GM23338 (cell line): ENCODE measurements at regions not wholly inside any gene's neighbourhood (a gene's known extent, or its start where the extent isn't known, plus 50 kb on each side); places are given as distances from the start of the nearest gene placed in this dataset.

ENCODE experiments used
- ATAC-seq: fragments of 200-7000 bp; cut with Tn5 transposase; 3 replicates; pipeline ENCODE4 v1.9.1; 2020
- DNase-seq: peaks from one replicate; pipeline ENCODE4 v3.0.0-alpha.2; 2015; ENCODE audit warnings: low spot score
- H2AFZ ChIP-seq: fragments of 200-600 bp; sonication (generic); 2 replicates; pipeline ENCODE4 v1.8.0; 2016; ENCODE audit warnings: antibody characterized with exemption, mild to moderate bottlenecking, moderate library complexity
- H3F3A ChIP-seq: fragments of 200-600 bp; sonication (generic); replicated peaks from 2 replicates; pipeline ENCODE4 v1.8.0; 2017; ENCODE audit warnings: antibody characterized with exemption, mixed run types, low read depth
- H3K27ac ChIP-seq: fragments of 200-600 bp; sonication (generic); 2 replicates; pipeline ENCODE4 v1.6.1; 2016; ENCODE audit warnings: low read depth
- H3K27me3 ChIP-seq: fragments of 200-600 bp; sonication (generic); 2 replicates; pipeline ENCODE4 v1.8.0; 2016; ENCODE audit warnings: mild to moderate bottlenecking, mixed run types, moderate library complexity; ENCODE audit not compliant: insufficient read depth
- H3K36me3 ChIP-seq: fragments of 200-600 bp; sonication (generic); 2 replicates; pipeline ENCODE4 v1.8.0; 2016; ENCODE audit warnings: mild to moderate bottlenecking; ENCODE audit not compliant: insufficient read depth
- H3K4me1 ChIP-seq: fragments of 200-600 bp; sonication (generic); 2 replicates; pipeline ENCODE4 v1.8.0; 2016; ENCODE audit warnings: mild to moderate bottlenecking, moderate library complexity; ENCODE audit not compliant: insufficient read depth
- H3K4me2 ChIP-seq: fragments of 200-600 bp; sonication (generic); 2 replicates; pipeline ENCODE4 v1.7.1; 2017; ENCODE audit warnings: mixed run types
- H3K4me3 ChIP-seq: fragments of 200-600 bp; sonication (generic); 2 replicates; pipeline ENCODE4 v1.6.1; 2016; ENCODE audit warnings: mixed run types
- H3K79me2 ChIP-seq: fragments of 200-600 bp; sonication (generic); replicated peaks from 2 replicates; pipeline ENCODE4 v1.8.0; 2017; ENCODE audit warnings: mild to moderate bottlenecking; ENCODE audit not compliant: insufficient read depth
- H3K9me2 ChIP-seq: fragments of 200-600 bp; sonication (generic); 2 replicates; pipeline ENCODE4 v1.8.0; 2017; ENCODE audit not compliant: insufficient read depth
- H4K20me1 ChIP-seq: fragments of 200-600 bp; sonication (generic); replicated peaks from 2 replicates; pipeline ENCODE4 v1.8.0; 2017; ENCODE audit warnings: mild to moderate bottlenecking; ENCODE audit not compliant: insufficient read depth
- H3K27ac Mint-ChIP-seq: 2 replicates; pipeline ENCODE4 v1.8.0; 2020; ENCODE audit warnings: inconsistent platforms, mild to moderate bottlenecking, moderate library complexity, mixed read lengths
- H3K27me3 Mint-ChIP-seq: 3 replicates; pipeline ENCODE4 v1.8.0; 2022; ENCODE audit warnings: low read depth, mild to moderate bottlenecking, moderate library complexity, mixed read lengths, inconsistent platforms; ENCODE audit not compliant: insufficient read depth, poor library complexity
- H3K36me3 Mint-ChIP-seq: 3 replicates; pipeline ENCODE4 v1.8.0; 2021; ENCODE audit warnings: low read depth, mild to moderate bottlenecking, inconsistent platforms, moderate library complexity, mixed read lengths
- H3K4me1 Mint-ChIP-seq: 3 replicates; pipeline ENCODE4 v1.8.0; 2020; ENCODE audit warnings: mild to moderate bottlenecking, inconsistent platforms, mixed read lengths
- H3K4me3 Mint-ChIP-seq: 3 replicates; pipeline ENCODE4 v1.8.0; 2021; ENCODE audit warnings: moderate library complexity, mild to moderate bottlenecking, inconsistent platforms, mixed read lengths
- H3K9me3 Mint-ChIP-seq: 3 replicates; pipeline ENCODE4 v1.8.0; 2020; ENCODE audit warnings: moderate library complexity, mild to moderate bottlenecking, inconsistent platforms, mixed read lengths
- CREB1 ChIP-seq: fragments of 250-450 bp; sonication (Bioruptor Pico); IDR thresholded peaks from 2 replicates; pipeline ENCODE4 v1.5.0; 2020; ENCODE audit warnings: low read depth, mild to moderate bottlenecking, moderate library complexity
- EZH2 ChIP-seq: fragments of 200-600 bp; sonication (generic); IDR thresholded peaks from one replicate; pipeline ENCODE4 v1.8.0; 2017; ENCODE audit warnings: antibody characterized with exemption, mild to moderate bottlenecking, low read depth; ENCODE audit not compliant: unreplicated experiment
- JUNB ChIP-seq: IDR thresholded peaks from one replicate; pipeline ENCODE4 v1.6.1; 2016; ENCODE audit warnings: antibody characterized with exemption; ENCODE audit not compliant: unreplicated experiment
- NANOG ChIP-seq: IDR thresholded peaks from 2 replicates; pipeline ENCODE4 v1.6.1; 2016; ENCODE audit warnings: antibody characterized with exemption, borderline replicate concordance
- POLR2AphosphoS5 ChIP-seq: IDR thresholded peaks from 2 replicates; pipeline ENCODE4 v1.6.1; 2016; ENCODE audit warnings: antibody characterized with exemption, low read depth
- REST ChIP-seq: IDR thresholded peaks from one replicate; pipeline ENCODE4 v1.6.1; 2018; ENCODE audit warnings: antibody characterized with exemption; ENCODE audit not compliant: unreplicated experiment
- STAT1 ChIP-seq: IDR thresholded peaks from one replicate; pipeline ENCODE4 v1.6.1; 2016; ENCODE audit warnings: antibody characterized with exemption; ENCODE audit not compliant: unreplicated experiment
- ZNF331 ChIP-seq: fragments of 250-450 bp; sonication (Bioruptor Pico); IDR thresholded peaks from 2 replicates; pipeline ENCODE4 v1.5.0; 2020; ENCODE audit warnings: low read depth, mild to moderate bottlenecking, moderate library complexity
- TF ChIP-seq, protein P1 (sequence below), 2 experiments: fragments of 200-600 bp in 1 of 2; sonication (generic) in 1 of 2; conservative IDR thresholded peaks; 2 replicates each; pipeline versions ENCODE4 v1.5.1 to v1.6.1; 2016 to 2017; ENCODE audit warnings: antibody characterized with exemption in 2 of 2, low read depth in 2 of 2, mild to moderate bottlenecking in 2 of 2, moderate library complexity in 1 of 2
- TF ChIP-seq, protein P2 (sequence below): fragments of 250-450 bp; sonication (Bioruptor Pico); IDR thresholded peaks from 2 replicates; pipeline ENCODE4 v1.5.0; 2020; ENCODE audit warnings: mild to moderate bottlenecking, moderate library complexity

DNA sequence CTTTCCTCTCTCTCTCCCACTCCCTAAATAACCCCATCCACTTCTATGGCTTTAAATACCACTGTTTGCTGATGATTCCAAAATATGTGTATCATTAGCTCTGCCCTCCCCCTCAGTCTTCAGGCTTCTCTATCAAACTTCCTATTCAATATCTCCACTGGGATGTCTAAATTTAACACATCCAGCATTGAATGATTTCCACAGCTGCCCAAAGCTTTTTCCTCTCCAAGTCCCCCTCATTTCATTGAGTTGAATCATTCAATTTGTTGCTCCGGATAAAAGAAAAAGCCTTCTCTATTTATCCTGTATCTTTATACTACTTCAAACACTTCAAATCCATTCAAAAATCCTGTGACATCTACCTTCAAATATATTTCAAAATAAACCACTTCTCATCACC is 225.0 kb downstream of the SEC16B start:
- H3K27ac Mint-ChIP-seq = no peak overlapping the region
- H3F3A ChIP-seq = no peaks in the 10 kb centered on the region
- H3K4me3 ChIP-seq = no peak overlapping the region
- no peak for ATAC-seq
- no peak overlapping the region for H3K4me3 Mint-ChIP-seq
- H3K9me3 Mint-ChIP-seq = no peaks in the 10 kb centered on the region
- TF ChIP-seq NANOG (no peak), EZH2 (no peak), REST (no peak)
- peaks cover 2% of the 10 kb centered on the region; the same call in 1 of the 3 replicates for H3K4me1 Mint-ChIP-seq
- H3K36me3 Mint-ChIP-seq = no peaks in the 10 kb centered on the region
- peaks cover 14% of the 10 kb centered on the region for H3K9me2 ChIP-seq
- no peaks in the 10 kb centered on the region for H4K20me1 ChIP-seq
- H3K27me3 ChIP-seq = no peaks in the 10 kb centered on the region
- no peaks in the 10 kb centered on the region for H3K4me1 ChIP-seq
- no peaks in the 10 kb centered on the region for H3K36me3 ChIP-seq
- no peak overlapping the region for H3K27ac ChIP-seq
- DNase-seq = no peak
- no peak overlapping the region for H3K4me2 ChIP-seq
- H3K27me3 Mint-ChIP-seq = no peaks in the 10 kb centered on the region
- H2AFZ ChIP-seq = no peak overlapping the region
- H3K79me2 ChIP-seq = no peaks in the 10 kb centered on the region

- Histone ChIP-seq H3K79me2 (no peaks in the 10 kb centered on the region), H3K9me2 (peaks cover 15% of the 10 kb centered on the region), H3K27ac (no peak overlapping the region), H3K27me3 (no peaks in the 10 kb centered on the region), H2AFZ (peak overlapping the region; percentile 44), H4K20me1 (no peaks in the 10 kb centered on the region), H3K4me2 (no peak overlapping the region), H3K4me1 (no peaks in the 10 kb centered on the region), H3F3A (no peaks in the 10 kb centered on the region), H3K36me3 (no peaks in the 10 kb centered on the region), H3K4me3 (no peak overlapping the region)
- no peak for TF ChIP-seq EZH2
- TF ChIP-seq, protein P1, sequence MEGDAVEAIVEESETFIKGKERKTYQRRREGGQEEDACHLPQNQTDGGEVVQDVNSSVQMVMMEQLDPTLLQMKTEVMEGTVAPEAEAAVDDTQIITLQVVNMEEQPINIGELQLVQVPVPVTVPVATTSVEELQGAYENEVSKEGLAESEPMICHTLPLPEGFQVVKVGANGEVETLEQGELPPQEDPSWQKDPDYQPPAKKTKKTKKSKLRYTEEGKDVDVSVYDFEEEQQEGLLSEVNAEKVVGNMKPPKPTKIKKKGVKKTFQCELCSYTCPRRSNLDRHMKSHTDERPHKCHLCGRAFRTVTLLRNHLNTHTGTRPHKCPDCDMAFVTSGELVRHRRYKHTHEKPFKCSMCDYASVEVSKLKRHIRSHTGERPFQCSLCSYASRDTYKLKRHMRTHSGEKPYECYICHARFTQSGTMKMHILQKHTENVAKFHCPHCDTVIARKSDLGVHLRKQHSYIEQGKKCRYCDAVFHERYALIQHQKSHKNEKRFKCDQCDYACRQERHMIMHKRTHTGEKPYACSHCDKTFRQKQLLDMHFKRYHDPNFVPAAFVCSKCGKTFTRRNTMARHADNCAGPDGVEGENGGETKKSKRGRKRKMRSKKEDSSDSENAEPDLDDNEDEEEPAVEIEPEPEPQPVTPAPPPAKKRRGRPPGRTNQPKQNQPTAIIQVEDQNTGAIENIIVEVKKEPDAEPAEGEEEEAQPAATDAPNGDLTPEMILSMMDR (conservative IDR thresholded peaks at IDR 0.05; ENCODE audit: low read depth in 2 of 2) = no peak
- TF ChIP-seq JUNB = no peak
- no peak for TF ChIP-seq ZNF331 (CRISPR knock-in tag)
- no peak for TF ChIP-seq CREB1 (CRISPR knock-in tag)
- no peak for TF ChIP-seq STAT1
- TF ChIP-seq, protein P2, sequence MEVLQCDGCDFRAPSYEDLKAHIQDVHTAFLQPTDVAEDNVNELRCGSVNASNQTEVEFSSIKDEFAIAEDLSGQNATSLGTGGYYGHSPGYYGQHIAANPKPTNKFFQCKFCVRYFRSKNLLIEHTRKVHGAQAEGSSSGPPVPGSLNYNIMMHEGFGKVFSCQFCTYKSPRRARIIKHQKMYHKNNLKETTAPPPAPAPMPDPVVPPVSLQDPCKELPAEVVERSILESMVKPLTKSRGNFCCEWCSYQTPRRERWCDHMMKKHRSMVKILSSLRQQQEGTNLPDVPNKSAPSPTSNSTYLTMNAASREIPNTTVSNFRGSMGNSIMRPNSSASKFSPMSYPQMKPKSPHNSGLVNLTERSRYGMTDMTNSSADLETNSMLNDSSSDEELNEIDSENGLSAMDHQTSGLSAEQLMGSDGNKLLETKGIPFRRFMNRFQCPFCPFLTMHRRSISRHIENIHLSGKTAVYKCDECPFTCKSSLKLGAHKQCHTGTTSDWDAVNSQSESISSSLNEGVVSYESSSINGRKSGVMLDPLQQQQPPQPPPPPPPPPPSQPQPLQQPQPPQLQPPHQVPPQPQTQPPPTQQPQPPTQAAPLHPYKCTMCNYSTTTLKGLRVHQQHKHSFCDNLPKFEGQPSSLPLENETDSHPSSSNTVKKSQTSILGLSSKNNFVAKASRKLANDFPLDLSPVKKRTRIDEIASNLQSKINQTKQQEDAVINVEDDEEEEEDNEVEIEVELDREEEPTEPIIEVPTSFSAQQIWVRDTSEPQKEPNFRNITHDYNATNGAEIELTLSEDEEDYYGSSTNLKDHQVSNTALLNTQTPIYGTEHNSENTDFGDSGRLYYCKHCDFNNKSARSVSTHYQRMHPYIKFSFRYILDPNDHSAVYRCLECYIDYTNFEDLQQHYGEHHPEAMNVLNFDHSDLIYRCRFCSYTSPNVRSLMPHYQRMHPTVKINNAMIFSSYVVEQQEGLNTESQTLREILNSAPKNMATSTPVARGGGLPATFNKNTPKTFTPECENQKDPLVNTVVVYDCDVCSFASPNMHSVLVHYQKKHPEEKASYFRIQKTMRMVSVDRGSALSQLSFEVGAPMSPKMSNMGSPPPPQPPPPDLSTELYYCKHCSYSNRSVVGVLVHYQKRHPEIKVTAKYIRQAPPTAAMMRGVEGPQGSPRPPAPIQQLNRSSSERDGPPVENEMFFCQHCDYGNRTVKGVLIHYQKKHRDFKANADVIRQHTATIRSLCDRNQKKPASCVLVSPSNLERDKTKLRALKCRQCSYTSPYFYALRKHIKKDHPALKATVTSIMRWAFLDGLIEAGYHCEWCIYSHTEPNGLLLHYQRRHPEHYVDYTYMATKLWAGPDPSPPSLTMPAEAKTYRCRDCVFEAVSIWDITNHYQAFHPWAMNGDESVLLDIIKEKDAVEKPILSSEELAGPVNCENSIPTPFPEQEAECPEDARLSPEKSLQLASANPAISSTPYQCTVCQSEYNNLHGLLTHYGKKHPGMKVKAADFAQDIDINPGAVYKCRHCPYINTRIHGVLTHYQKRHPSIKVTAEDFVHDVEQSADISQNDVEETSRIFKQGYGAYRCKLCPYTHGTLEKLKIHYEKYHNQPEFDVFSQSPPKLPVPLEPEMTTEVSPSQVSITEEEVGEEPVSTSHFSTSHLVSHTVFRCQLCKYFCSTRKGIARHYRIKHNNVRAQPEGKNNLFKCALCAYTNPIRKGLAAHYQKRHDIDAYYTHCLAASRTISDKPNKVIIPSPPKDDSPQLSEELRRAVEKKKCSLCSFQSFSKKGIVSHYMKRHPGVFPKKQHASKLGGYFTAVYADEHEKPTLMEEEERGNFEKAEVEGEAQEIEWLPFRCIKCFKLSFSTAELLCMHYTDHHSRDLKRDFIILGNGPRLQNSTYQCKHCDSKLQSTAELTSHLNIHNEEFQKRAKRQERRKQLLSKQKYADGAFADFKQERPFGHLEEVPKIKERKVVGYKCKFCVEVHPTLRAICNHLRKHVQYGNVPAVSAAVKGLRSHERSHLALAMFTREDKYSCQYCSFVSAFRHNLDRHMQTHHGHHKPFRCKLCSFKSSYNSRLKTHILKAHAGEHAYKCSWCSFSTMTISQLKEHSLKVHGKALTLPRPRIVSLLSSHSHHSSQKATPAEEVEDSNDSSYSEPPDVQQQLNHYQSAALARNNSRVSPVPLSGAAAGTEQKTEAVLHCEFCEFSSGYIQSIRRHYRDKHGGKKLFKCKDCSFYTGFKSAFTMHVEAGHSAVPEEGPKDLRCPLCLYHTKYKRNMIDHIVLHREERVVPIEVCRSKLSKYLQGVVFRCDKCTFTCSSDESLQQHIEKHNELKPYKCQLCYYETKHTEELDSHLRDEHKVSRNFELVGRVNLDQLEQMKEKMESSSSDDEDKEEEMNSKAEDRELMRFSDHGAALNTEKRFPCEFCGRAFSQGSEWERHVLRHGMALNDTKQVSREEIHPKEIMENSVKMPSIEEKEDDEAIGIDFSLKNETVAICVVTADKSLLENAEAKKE (CRISPR knock-in tag) = no peak
- no peak for TF ChIP-seq NANOG
- no peak for TF ChIP-seq POLR2AphosphoS5
- Mint-ChIP-seq H3K27me3 (no peaks in the 10 kb centered on the region), H3K9me3 (no peaks in the 10 kb centered on the region), H3K27ac (no peak overlapping the region), H3K36me3 (no peaks in the 10 kb centered on the region), H3K4me1 (peaks cover 2% of the 10 kb centered on the region; the same call in 1 of the 3 replicates), H3K4me3 (no peak overlapping the region)
- ATAC-seq (no peak), DNase-seq (no peak)
These were observed 228.4 kb downstream of the SEC16B start for GRCh38 chr1:177741476-177741875.
